ENCODE measurements at regions not wholly inside any gene's neighbourhood (a gene's known extent, or its start where the extent isn't known, plus 50 kb on each side); places are given as distances from the start of the nearest gene placed in this dataset.
"Not testable (repeated sequence)": the region's sequence is repeated elsewhere in the genome, so short reads cannot be mapped to it uniquely, and the experiment has no call there.

GRCh38 chr6:170043150-170043819, 247.6 kb downstream of the DLL1 start:
- no peak for DNase-seq

GRCh38 chr6:170042596-170043118, 248.2 kb downstream of the DLL1 start:
- DNase-seq: no peak

- no peak for DNase-seq
Observed at GRCh38 chr6:170042123-170042522, 248.8 kb downstream of the DLL1 start.

- DNase-seq: no peak
Observed at GRCh38 chr6:170041526-170041925, 249.4 kb downstream of the DLL1 start.

- DNase-seq: no peak
Observed at GRCh38 chr6:170040906-170041305, 250.0 kb downstream of the DLL1 start.

GRCh38 chr6:170040115-170040500, 250.8 kb downstream of the DLL1 start:
- DNase-seq: no peak

GRCh38 chr6:170039156-170040114, 251.4 kb downstream of the DLL1 start:
- DNase-seq: no peak

GRCh38 chr6:170038708-170039107, 252.2 kb downstream of the DLL1 start:
- no peak for DNase-seq

- no peak for DNase-seq
Observed at GRCh38 chr6:170038251-170038650, 252.6 kb downstream of the DLL1 start.

- DNase-seq: no peak
Observed at GRCh38 chr6:170037541-170038250, 253.2 kb downstream of the DLL1 start.

GRCh38 chr6:170036916-170037315, 254.0 kb downstream of the DLL1 start:
- DNase-seq: no peak

GRCh38 chr6:170036367-170036766, 254.5 kb downstream of the DLL1 start:
- DNase-seq: not testable (repeated sequence)

- DNase-seq: no peak
Observed at GRCh38 chr6:170035901-170036304, 255.0 kb downstream of the DLL1 start.

- DNase-seq: no peak
Observed at GRCh38 chr6:170035044-170035443, 255.8 kb downstream of the DLL1 start.

GRCh38 chr6:170034294-170034693, 256.6 kb downstream of the DLL1 start:
- DNase-seq: no peak

GRCh38 chr6:170033666-170034065, 257.2 kb downstream of the DLL1 start:
- no peak for DNase-seq

- DNase-seq: no peak
Observed at GRCh38 chr6:170032706-170033309, 258.1 kb downstream of the DLL1 start.

GRCh38 chr6:170032197-170032596, 258.7 kb downstream of the DLL1 start:
- no peak for DNase-seq

GRCh38 chr6:170031684-170032121, 259.2 kb downstream of the DLL1 start:
- no peak for DNase-seq

- no peak for DNase-seq
Observed at GRCh38 chr6:170030821-170031471, 259.9 kb downstream of the DLL1 start.

- no peak for DNase-seq
Observed at GRCh38 chr6:170030284-170030815, 260.5 kb downstream of the DLL1 start.
